PC-9 (cell line): ENCODE measurements at regions not wholly inside any gene's neighbourhood (a gene's known extent, or its start where the extent isn't known, plus 50 kb on each side); places are given as distances from the start of the nearest gene placed in this dataset.

Experiments used
- BruUV-seq: library from RNA; stranded (reverse); fragments of 400-500 nt; replicated peaks from 2 replicates; lab custom pipeline; 2021; lab: Mats Ljungman, UMichigan
- CTCF ChIA-PET: fragments of 300-600 bp; sonication (Branson Sonifier 250); formaldehyde crosslinking; loops from one replicate; lab custom pipeline; 2022; ENCODE audit warnings: antibody characterized with exemption; lab: Charles Lee
- POLR2A ChIA-PET: fragments of 300-600 bp; sonication (Branson Sonifier 250); formaldehyde crosslinking; loops from one replicate; lab custom pipeline; 2022; ENCODE audit warnings: antibody characterized with exemption; ENCODE audit not compliant: unreplicated experiment; lab: Charles Lee
- DNase-seq, 2 experiments: peaks; one replicate each; pipeline versions ENCODE4 v3.0.0 to v3.0.0-alpha.2; 2015 to 2022; ENCODE audit warnings: mixed read lengths in 1 of 2
- H2AFZ ChIP-seq: fragments of 200-600 bp; sonication (generic); 2 replicates; pipeline ENCODE4 v1.8.1; 2017; ENCODE audit warnings: antibody characterized with exemption
- H3F3A ChIP-seq: fragments of 200-600 bp; sonication (generic); 2 replicates; pipeline ENCODE4 v1.8.1; 2017; ENCODE audit warnings: antibody characterized with exemption, mild to moderate bottlenecking, low read depth; ENCODE audit not compliant: insufficient read depth
- H3K27ac ChIP-seq: fragments of 200-600 bp; sonication (generic); 2 replicates; pipeline ENCODE4 v1.6.1; 2016; ENCODE audit warnings: mixed run types
- H3K27me3 ChIP-seq: fragments of 200-600 bp; sonication (generic); 2 replicates; pipeline ENCODE4 v1.6.1; 2016; ENCODE audit warnings: low read depth, mixed run types; ENCODE audit not compliant: insufficient read depth
- H3K36me3 ChIP-seq: fragments of 200-600 bp; sonication (generic); 2 replicates; pipeline ENCODE4 v1.6.1; 2016; ENCODE audit warnings: low read depth, mixed run types
- H3K4me1 ChIP-seq: fragments of 200-600 bp; sonication (generic); replicated peaks from 2 replicates; pipeline ENCODE4 v1.6.1; 2016; ENCODE audit warnings: mixed run types; ENCODE audit not compliant: insufficient read depth
- H3K4me2 ChIP-seq: fragments of 200-600 bp; sonication (generic); 2 replicates; pipeline ENCODE4 v1.6.1; 2017; ENCODE audit warnings: mixed run types
- H3K4me3 ChIP-seq: fragments of 200-600 bp; sonication (generic); 2 replicates; pipeline ENCODE4 v1.6.1; 2016; ENCODE audit warnings: mixed run types
- H3K79me2 ChIP-seq: fragments of 200-600 bp; sonication (generic); 2 replicates; pipeline ENCODE4 v1.6.1; 2017; ENCODE audit warnings: low read depth, mixed run types
- H3K9me2 ChIP-seq: fragments of 200-600 bp; sonication (generic); 2 replicates; pipeline ENCODE4 v1.8.1; 2017; ENCODE audit warnings: mild to moderate bottlenecking; ENCODE audit not compliant: insufficient read depth
- H3K9me3 ChIP-seq: fragments of 200-600 bp; sonication (generic); 2 replicates; pipeline ENCODE4 v1.8.1; 2016; ENCODE audit warnings: low read depth; ENCODE audit not compliant: insufficient read depth
- H4K20me1 ChIP-seq: fragments of 200-600 bp; sonication (generic); 2 replicates; pipeline ENCODE4 v1.8.1; 2017; ENCODE audit not compliant: insufficient read depth
- CTCF ChIP-seq: fragments of 200-600 bp; sonication (generic); conservative IDR thresholded peaks from 2 replicates; pipeline ENCODE4 v1.6.1; 2017; ENCODE audit warnings: mixed run types, antibody characterized with exemption, mild to moderate bottlenecking, moderate library complexity
- EZH2 ChIP-seq: fragments of 200-600 bp; sonication (generic); IDR thresholded peaks from 2 replicates; pipeline ENCODE4 v1.8.0; 2017; ENCODE audit warnings: antibody characterized with exemption, low read depth
- intact Hi-C: fragments of 100-400 bp; cut with micrococcal nuclease; formaldehyde crosslinking; loops from one replicate; pipeline ENCODE4 v1.10.0; 2022; ENCODE audit not compliant: unreplicated experiment

- Histone ChIP-seq H3K9me3 (no peaks in the 10 kb centered on the region), H2AFZ (no peak overlapping the region), H3K4me3 (no peak overlapping the region), H3K36me3 (no peaks in the 10 kb centered on the region), H3K79me2 (no peaks in the 10 kb centered on the region), H3F3A (peaks cover 30% of the 10 kb centered on the region), H3K9me2 (no peaks in the 10 kb centered on the region), H3K27ac (no peak overlapping the region), H3K4me1 (peaks cover 58% of the 10 kb centered on the region), H4K20me1 (no peaks in the 10 kb centered on the region), H3K4me2 (0 out of 2 replicates have a peak overlapping the region, but pooled peaks have one; percentile 34), H3K27me3 (no peaks in the 10 kb centered on the region)
- no TSS peak for BruUV-seq
- CTCF ChIA-PET: no interaction called here
- DNase-seq: no peak
- POLR2A ChIA-PET: interaction anchor here (0.5 to 0.6 kb wide), 2 partner anchors 60 to 178 kb away, joined by 3 to 4 read pairs; no protein-coding TSS in a partner anchor
- intact Hi-C loops: loop anchor here (1.0 to 5.0 kb wide), 3 partner anchors 28 to 49 kb away; no protein-coding TSS in a partner anchor
- TF ChIP-seq EZH2 (no peak), CTCF (no peak)
Observed at GRCh38 chr3:194031349-194031748, 104.6 kb upstream of the HES1 start.

GRCh38 chr3:194031867-194032635, 103.9 kb upstream of the HES1 start:
- POLR2A ChIA-PET: interaction anchor here (0.5 to 0.6 kb wide), 2 partner anchors 61 to 178 kb away, joined by 3 to 4 read pairs; no protein-coding TSS in a partner anchor

More at GRCh38 chr3:194031867-194032635, 103.9 kb upstream of the HES1 start:
- Histone ChIP-seq H2AFZ (no peak overlapping the region), H3K9me2 (no peaks in the 10 kb centered on the region), H3K36me3 (no peaks in the 10 kb centered on the region), H3K9me3 (no peaks in the 10 kb centered on the region), H3K4me3 (no peak overlapping the region), H3K27ac (peak overlapping the region; percentile 35; the same call in 1 of the 2 replicates), H3K27me3 (no peaks in the 10 kb centered on the region), H3F3A (peaks cover 30% of the 10 kb centered on the region), H3K79me2 (no peaks in the 10 kb centered on the region), H3K4me1 (peaks cover 58% of the 10 kb centered on the region), H3K4me2 (peak overlapping the region; percentile 34), H4K20me1 (no peaks in the 10 kb centered on the region)
- peak; percentile 78 to 86 for DNase-seq
- TF ChIP-seq CTCF (no peak), EZH2 (no peak)
- CTCF ChIA-PET: interaction anchor here (0.6 kb wide), 1 partner anchor 187 kb away, joined by 4 read pairs; no protein-coding TSS in a partner anchor
- BruUV-seq: no TSS peak
- intact Hi-C loops: loop anchor here (1.0 to 5.0 kb wide), 4 partner anchors 29 to 102 kb away; no protein-coding TSS in a partner anchor
